ENCODE measurements at regions not wholly inside any gene's neighbourhood (a gene's known extent, or its start where the extent isn't known, plus 50 kb on each side); places are given as distances from the start of the nearest gene placed in this dataset.

DNA sequence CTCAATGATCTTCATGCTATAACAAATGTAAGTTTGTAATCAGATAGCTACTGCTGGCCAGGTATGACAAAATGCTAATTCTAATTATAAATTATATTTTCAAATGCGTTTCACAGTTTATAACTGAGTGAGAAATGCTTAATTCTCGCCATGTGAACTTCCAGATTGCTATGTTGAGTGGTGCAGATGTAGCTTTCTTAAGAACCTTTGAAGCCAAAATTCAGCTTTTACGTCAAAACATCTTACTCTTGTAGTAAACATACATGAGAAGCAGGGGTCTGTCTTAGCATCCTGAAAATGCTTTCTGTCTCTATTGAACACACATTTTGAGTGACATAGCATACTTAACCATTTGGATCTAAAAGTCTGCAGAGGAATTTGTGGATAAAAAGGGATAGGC, 176.5 kb upstream of the PRICKLE1 start:
- Histone ChIP-seq H3K9me3 (ENCODE audit: control insufficient read depth in 2 of 2, insufficient read depth in 1 of 2, low read length in 1 of 2) (no peaks in the 10 kb centered on the region), H3K27me3 (ENCODE audit: control insufficient read depth in 2 of 2, insufficient read depth in 1 of 2, low read length in 1 of 2) (no peaks in the 10 kb centered on the region), H3K36me3 (ENCODE audit: control insufficient read depth in 2 of 2, insufficient read depth in 2 of 2, low read length in 1 of 2) (no peaks in the 10 kb centered on the region), H3K4me1 (ENCODE audit: control insufficient read depth in 2 of 2, insufficient read depth in 2 of 2, low read length in 2 of 2) (no peaks in the 10 kb centered on the region), H3K4me3 (ENCODE audit: low read length in 2 of 2) (no peak overlapping the region), H3K27ac (ENCODE audit: low read depth in 1 of 2, low read length in 1 of 2) (no peak overlapping the region)
- DNase-seq (ENCODE audit: low read depth in 6 of 9, low spot score in 9 of 9) = no peak
- WGBS = 89% methylated on average over 3 of the region's 3 CpGs

DNA sequence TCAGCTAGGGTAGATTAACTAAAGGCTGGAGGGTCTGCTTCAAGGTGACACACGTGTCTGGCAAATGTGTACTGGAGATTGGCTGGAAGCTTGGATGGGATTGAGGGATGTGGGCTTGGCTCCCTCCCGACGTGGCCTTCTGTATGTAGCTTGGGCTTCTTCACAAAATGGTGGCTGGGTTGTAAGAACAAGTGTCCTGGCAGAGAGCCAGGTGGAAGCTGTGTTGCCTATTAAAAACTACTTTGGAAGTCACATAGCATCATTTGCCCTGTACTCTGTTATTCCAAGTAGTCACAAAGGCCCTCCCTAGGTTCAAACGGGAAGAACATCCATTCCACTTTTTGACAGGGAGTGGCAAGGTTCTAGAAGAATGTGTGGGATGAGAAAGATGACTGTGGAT, 174.1 kb upstream of the PRICKLE1 start:
- Histone ChIP-seq H3K27ac (ENCODE audit: low read depth in 1 of 2, low read length in 1 of 2) (no peak overlapping the region), H3K9me3 (ENCODE audit: control insufficient read depth in 2 of 2, insufficient read depth in 1 of 2, low read length in 1 of 2) (no peaks in the 10 kb centered on the region), H3K27me3 (ENCODE audit: control insufficient read depth in 2 of 2, insufficient read depth in 1 of 2, low read length in 1 of 2) (no peaks in the 10 kb centered on the region), H3K4me3 (ENCODE audit: low read length in 2 of 2) (no peak overlapping the region), H3K4me1 (ENCODE audit: control insufficient read depth in 2 of 2, insufficient read depth in 2 of 2, low read length in 2 of 2) (no peaks in the 10 kb centered on the region), H3K36me3 (ENCODE audit: control insufficient read depth in 2 of 2, insufficient read depth in 2 of 2, low read length in 1 of 2) (no peaks in the 10 kb centered on the region)
- 95% methylated on average over 4 of the region's 4 CpGs for WGBS
- DNase-seq (ENCODE audit: low read depth in 6 of 9, low spot score in 9 of 9) = no peak

DNA sequence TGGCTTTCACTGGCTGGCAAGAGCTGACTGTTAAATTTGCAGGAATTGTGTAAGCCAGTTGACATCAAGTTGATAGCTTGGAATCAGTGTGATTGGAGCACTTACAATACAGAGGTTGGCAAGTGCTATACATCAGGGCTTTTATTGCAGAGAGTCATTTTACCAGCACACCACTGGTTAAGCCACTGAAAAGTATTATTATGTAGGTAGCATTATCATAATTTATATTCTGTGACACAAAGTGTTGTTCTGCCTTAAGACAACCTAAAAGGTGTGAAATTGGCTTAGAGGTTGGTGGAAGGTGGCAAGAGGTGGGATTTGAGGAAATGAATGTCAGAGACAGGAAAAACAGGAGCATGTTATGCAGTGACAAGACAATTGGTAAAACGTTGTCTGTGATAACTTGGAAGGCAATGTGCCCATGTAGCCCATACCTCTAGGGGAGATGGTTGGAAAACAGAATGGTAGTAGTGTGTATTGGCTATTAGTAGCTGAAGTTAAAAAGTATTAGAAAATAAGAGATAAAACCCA, 172.9 kb upstream of the PRICKLE1 start:
- no peak overlapping the region for H3K4me3 ChIP-seq (ENCODE audit: low read length in 2 of 2)
- no peak for DNase-seq (ENCODE audit: low read depth in 6 of 9, low spot score in 9 of 9)
- H3K36me3 ChIP-seq (ENCODE audit: control insufficient read depth in 2 of 2, insufficient read depth in 2 of 2, low read length in 1 of 2) = no peaks in the 10 kb centered on the region
- no peaks in the 10 kb centered on the region for H3K4me1 ChIP-seq (ENCODE audit: control insufficient read depth in 2 of 2, insufficient read depth in 2 of 2, low read length in 2 of 2)
- H3K27me3 ChIP-seq (ENCODE audit: control insufficient read depth in 2 of 2, insufficient read depth in 1 of 2, low read length in 1 of 2) = no peaks in the 10 kb centered on the region
- 62% methylated on average over 1 of the region's 1 CpG for WGBS
- no peak overlapping the region for H3K27ac ChIP-seq (ENCODE audit: low read depth in 1 of 2, low read length in 1 of 2)
- H3K9me3 ChIP-seq (ENCODE audit: control insufficient read depth in 2 of 2, insufficient read depth in 1 of 2, low read length in 1 of 2) = no peaks in the 10 kb centered on the region

DNA sequence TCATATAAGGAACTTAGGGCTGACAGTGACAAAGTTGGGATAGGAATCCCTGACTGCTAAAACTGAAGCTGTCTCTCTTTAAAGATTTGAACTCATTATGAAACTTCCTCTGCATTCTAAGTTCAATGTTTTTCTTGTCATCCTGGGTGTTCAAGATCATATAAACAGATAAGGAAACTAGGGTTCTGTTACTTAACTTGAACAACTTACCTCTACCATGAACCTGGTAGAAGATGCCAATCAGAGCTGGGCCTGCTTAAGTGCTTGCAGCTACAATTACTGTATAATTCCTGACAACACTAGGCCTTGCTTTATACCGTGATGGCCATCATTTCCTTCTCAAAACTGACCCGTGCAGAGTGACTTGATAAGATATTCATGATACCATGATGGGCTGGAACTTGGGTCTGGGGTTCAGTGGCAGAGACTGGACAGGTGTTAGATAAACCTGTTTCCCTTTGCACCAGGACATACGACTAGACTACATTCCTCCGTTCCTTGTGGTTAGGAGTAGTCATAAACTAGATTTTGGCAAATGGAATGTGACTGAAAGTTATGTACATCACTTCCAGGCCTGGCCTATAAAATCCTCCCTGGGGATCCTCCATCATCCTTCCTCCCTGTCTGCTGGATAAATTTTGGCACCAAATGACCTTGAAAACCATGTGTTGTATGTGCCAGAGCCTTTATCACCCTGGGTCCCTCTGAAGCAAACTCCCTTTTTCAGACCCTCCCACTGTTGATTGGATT, 172.2 kb upstream of the PRICKLE1 start:
- WGBS = 94% methylated on average over 4 of the region's 4 CpGs
- H3K27me3 ChIP-seq (ENCODE audit: control insufficient read depth in 2 of 2, insufficient read depth in 1 of 2, low read length in 1 of 2) = no peaks in the 10 kb centered on the region
- no peaks in the 10 kb centered on the region for H3K9me3 ChIP-seq (ENCODE audit: control insufficient read depth in 2 of 2, insufficient read depth in 1 of 2, low read length in 1 of 2)
- no peak for DNase-seq (ENCODE audit: low read depth in 6 of 9, low spot score in 9 of 9)
- no peaks in the 10 kb centered on the region for H3K4me1 ChIP-seq (ENCODE audit: control insufficient read depth in 2 of 2, insufficient read depth in 2 of 2, low read length in 2 of 2)
- H3K4me3 ChIP-seq (ENCODE audit: low read length in 2 of 2) = no peak overlapping the region
- no peak overlapping the region for H3K27ac ChIP-seq (ENCODE audit: low read depth in 1 of 2, low read length in 1 of 2)
- no peaks in the 10 kb centered on the region for H3K36me3 ChIP-seq (ENCODE audit: control insufficient read depth in 2 of 2, insufficient read depth in 2 of 2, low read length in 1 of 2)

DNA sequence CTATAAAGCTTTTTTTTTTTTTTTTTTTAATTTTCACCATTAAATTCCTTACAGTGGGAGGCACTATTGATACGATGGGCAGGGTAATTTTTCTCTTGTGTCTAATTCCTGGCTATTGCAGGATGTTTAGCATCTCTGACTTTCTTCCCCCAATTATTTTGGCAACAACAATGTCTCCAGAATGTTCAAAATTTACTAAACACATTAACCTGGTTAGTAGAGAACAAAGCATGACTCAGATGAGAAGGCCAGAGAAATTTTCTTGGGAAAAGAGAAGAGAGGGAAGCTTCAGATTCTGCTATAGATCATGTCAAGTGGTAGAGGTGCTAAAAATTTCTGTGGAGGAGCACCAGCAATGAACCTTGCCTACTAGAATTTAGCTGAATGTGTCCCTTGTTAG, 171.5 kb upstream of the PRICKLE1 start:
- no peaks in the 10 kb centered on the region for H3K9me3 ChIP-seq (ENCODE audit: control insufficient read depth in 2 of 2, insufficient read depth in 1 of 2, low read length in 1 of 2)
- H3K4me1 ChIP-seq (ENCODE audit: control insufficient read depth in 2 of 2, insufficient read depth in 2 of 2, low read length in 2 of 2) = no peaks in the 10 kb centered on the region
- H3K36me3 ChIP-seq (ENCODE audit: control insufficient read depth in 2 of 2, insufficient read depth in 2 of 2, low read length in 1 of 2) = no peaks in the 10 kb centered on the region
- no peak overlapping the region for H3K4me3 ChIP-seq (ENCODE audit: low read length in 2 of 2)
- no peak for DNase-seq (ENCODE audit: low read depth in 6 of 9, low spot score in 9 of 9)
- H3K27me3 ChIP-seq (ENCODE audit: control insufficient read depth in 2 of 2, insufficient read depth in 1 of 2, low read length in 1 of 2) = no peaks in the 10 kb centered on the region
- 87% methylated on average over 1 of the region's 1 CpG for WGBS
- H3K27ac ChIP-seq (ENCODE audit: low read depth in 1 of 2, low read length in 1 of 2) = no peak overlapping the region

DNA sequence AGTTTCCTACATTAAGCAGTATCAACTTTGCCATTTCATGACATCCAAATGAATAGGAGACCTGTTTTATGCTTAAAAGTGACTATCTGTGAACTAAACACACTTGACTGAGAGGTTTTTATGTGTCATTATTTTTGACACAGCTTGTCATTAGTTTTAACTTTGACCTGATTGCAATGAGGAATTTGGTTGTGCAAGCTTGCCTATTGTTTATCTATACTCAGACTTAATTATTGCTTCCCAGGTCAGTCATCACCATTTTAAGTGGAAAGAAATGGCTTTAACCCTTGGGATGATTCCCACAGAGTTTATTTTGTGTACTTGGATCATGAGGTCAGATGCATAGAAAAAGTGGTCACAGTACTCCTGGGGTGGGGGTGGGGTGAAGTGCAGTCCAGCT, 171.0 kb upstream of the PRICKLE1 start:
- Histone ChIP-seq H3K4me3 (ENCODE audit: low read length in 2 of 2) (no peak overlapping the region), H3K27ac (ENCODE audit: low read depth in 1 of 2, low read length in 1 of 2) (no peak overlapping the region), H3K36me3 (ENCODE audit: control insufficient read depth in 2 of 2, insufficient read depth in 2 of 2, low read length in 1 of 2) (no peaks in the 10 kb centered on the region), H3K4me1 (ENCODE audit: control insufficient read depth in 2 of 2, insufficient read depth in 2 of 2, low read length in 2 of 2) (no peaks in the 10 kb centered on the region), H3K9me3 (ENCODE audit: control insufficient read depth in 2 of 2, insufficient read depth in 1 of 2, low read length in 1 of 2) (no peaks in the 10 kb centered on the region), H3K27me3 (ENCODE audit: control insufficient read depth in 2 of 2, insufficient read depth in 1 of 2, low read length in 1 of 2) (no peaks in the 10 kb centered on the region)
- no peak for DNase-seq (ENCODE audit: low read depth in 6 of 9, low spot score in 9 of 9)

DNA sequence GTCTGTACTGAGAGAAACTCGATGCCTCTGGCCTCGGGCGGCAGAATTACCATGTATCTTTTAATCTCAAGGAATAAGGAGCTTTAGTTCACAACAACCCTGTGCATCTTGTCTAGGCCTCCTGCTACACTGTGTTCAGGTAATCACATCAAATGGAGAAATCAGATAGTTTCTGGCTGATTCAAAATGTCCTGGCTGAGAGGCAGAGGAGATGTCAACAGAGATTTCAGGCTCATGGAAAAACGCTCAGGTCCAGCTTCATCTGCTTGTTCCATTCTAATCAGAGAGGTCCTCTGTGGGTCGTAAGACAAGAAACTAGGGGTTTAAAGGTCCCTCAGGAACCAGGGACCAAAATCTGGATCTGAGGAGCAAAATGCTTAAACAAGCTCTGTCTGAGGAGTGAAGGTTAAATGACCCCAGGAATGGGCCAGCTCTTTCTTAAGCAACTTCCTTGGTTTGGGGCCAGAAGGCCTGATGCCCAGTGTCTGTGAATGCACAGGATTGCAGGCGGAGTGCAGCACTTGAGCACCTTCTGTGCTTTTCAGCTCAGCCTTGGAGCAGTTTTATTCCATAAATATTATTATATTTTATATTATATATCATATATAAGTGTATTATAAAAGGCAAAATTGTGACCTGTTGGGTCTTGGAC, 170.2 kb upstream of the PRICKLE1 start:
- no peaks in the 10 kb centered on the region for H3K27me3 ChIP-seq (ENCODE audit: control insufficient read depth in 2 of 2, insufficient read depth in 1 of 2, low read length in 1 of 2)
- H3K9me3 ChIP-seq (ENCODE audit: control insufficient read depth in 2 of 2, insufficient read depth in 1 of 2, low read length in 1 of 2) = no peaks in the 10 kb centered on the region
- no peak overlapping the region for H3K4me3 ChIP-seq (ENCODE audit: low read length in 2 of 2)
- H3K27ac ChIP-seq (ENCODE audit: low read depth in 1 of 2, low read length in 1 of 2) = no peak overlapping the region
- 92% methylated on average over 6 of the region's 6 CpGs for WGBS
- DNase-seq (ENCODE audit: low read depth in 6 of 9, low spot score in 9 of 9) = no peak
- H3K4me1 ChIP-seq (ENCODE audit: control insufficient read depth in 2 of 2, insufficient read depth in 2 of 2, low read length in 2 of 2) = no peaks in the 10 kb centered on the region
- H3K36me3 ChIP-seq (ENCODE audit: control insufficient read depth in 2 of 2, insufficient read depth in 2 of 2, low read length in 1 of 2) = no peaks in the 10 kb centered on the region

DNA sequence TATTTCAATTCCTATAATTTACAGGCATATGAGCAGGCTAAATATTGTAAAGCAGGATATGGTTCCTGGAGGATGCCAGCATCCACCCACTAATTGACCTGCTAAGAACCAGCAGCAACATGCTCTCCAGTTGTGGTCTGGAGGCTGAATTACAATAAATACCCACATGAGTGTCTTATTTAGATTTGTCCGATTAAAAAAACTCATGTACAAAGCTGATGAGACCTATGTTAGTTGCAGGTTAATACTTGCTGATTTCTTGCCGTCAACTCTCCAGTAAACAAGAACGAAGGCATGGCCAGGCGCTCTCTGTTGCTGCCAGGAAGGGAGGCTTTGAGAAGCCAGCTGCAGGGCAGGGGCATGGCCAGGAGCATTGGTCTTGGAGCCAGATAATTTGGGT, 169.3 kb upstream of the PRICKLE1 start:
- no peak overlapping the region for H3K27ac ChIP-seq (ENCODE audit: low read depth in 1 of 2, low read length in 1 of 2)
- H3K4me1 ChIP-seq (ENCODE audit: control insufficient read depth in 2 of 2, insufficient read depth in 2 of 2, low read length in 2 of 2) = no peaks in the 10 kb centered on the region
- no peaks in the 10 kb centered on the region for H3K9me3 ChIP-seq (ENCODE audit: control insufficient read depth in 2 of 2, insufficient read depth in 1 of 2, low read length in 1 of 2)
- H3K27me3 ChIP-seq (ENCODE audit: control insufficient read depth in 2 of 2, insufficient read depth in 1 of 2, low read length in 1 of 2) = no peaks in the 10 kb centered on the region
- WGBS = 95% methylated on average over 4 of the region's 4 CpGs
- no peak for DNase-seq (ENCODE audit: low read depth in 6 of 9, low spot score in 9 of 9)
- no peak overlapping the region for H3K4me3 ChIP-seq (ENCODE audit: low read length in 2 of 2)
- H3K36me3 ChIP-seq (ENCODE audit: control insufficient read depth in 2 of 2, insufficient read depth in 2 of 2, low read length in 1 of 2) = no peaks in the 10 kb centered on the region

DNA sequence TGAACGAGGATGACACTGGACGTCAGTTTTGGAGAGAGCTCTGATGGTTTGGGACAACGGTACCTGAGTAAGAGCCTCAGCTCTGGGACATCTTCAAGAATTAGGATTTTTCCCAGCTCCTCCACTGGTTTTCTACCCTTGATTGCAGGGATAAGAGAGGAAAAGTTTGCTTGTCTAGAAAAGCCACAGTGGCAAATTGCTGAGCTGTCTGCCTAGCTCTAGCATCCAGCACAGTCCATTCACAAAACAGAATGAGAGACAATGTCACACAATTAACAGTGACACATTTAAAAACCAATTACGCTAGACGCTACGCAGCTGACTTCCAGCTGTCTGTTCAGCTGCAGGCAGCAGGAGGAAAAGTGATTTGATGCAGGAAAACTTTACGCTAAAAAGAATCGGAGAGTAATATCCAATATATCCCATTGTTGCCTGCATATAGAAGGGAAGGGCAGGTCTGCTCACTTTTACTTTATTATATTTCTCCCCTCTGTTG, 168.1 kb upstream of the PRICKLE1 start:
- no peaks in the 10 kb centered on the region for H3K36me3 ChIP-seq (ENCODE audit: control insufficient read depth in 2 of 2, insufficient read depth in 2 of 2, low read length in 1 of 2)
- WGBS = 86% methylated on average over 8 of the region's 8 CpGs
- H3K9me3 ChIP-seq (ENCODE audit: control insufficient read depth in 2 of 2, insufficient read depth in 1 of 2, low read length in 1 of 2) = no peaks in the 10 kb centered on the region
- H3K4me3 ChIP-seq (ENCODE audit: low read length in 2 of 2) = no peak overlapping the region
- no peak overlapping the region for H3K27ac ChIP-seq (ENCODE audit: low read depth in 1 of 2, low read length in 1 of 2)
- H3K4me1 ChIP-seq (ENCODE audit: control insufficient read depth in 2 of 2, insufficient read depth in 2 of 2, low read length in 2 of 2) = no peaks in the 10 kb centered on the region
- DNase-seq (ENCODE audit: low read depth in 6 of 9, low spot score in 9 of 9) = no peak
- H3K27me3 ChIP-seq (ENCODE audit: control insufficient read depth in 2 of 2, insufficient read depth in 1 of 2, low read length in 1 of 2) = no peaks in the 10 kb centered on the region

All from thymus (tissue), 11 donors.